Tibial nerve (tissue), 3 donors: ENCODE measurements at regions not wholly inside any gene's neighbourhood (a gene's known extent, or its start where the extent isn't known, plus 50 kb on each side); places are given as distances from the start of the nearest gene placed in this dataset.

Experiments
- CTCF ChIP-seq, 5 experiments: fragments of 200-600 bp in 3 of 5; fragments of 450-650 bp in 2 of 5; sonication (generic) in 3 of 5; IDR thresholded peaks; one replicate each; pipeline ENCODE4 v1.5.1; 2016 to 2019; ENCODE audit warnings: antibody characterized with exemption in 5 of 5, mild to moderate bottlenecking in 3 of 5, moderate library complexity in 2 of 5
- POLR2A ChIP-seq, 2 donors: fragments of 450-650 bp; IDR thresholded peaks; one replicate each; pipeline ENCODE4 v1.6.1; 2017; ENCODE audit warnings: antibody characterized with exemption in 2 of 2, mild to moderate bottlenecking in 2 of 2, moderate library complexity in 2 of 2

- no peak for TF ChIP-seq CTCF (IDR thresholded peaks at IDR 0.05)
- no peak for TF ChIP-seq POLR2A (IDR thresholded peaks at IDR 0.05)
These were observed 57.1 kb upstream of the ATXN3L start for GRCh38 chrX:13376857-13377549.
